ENCODE measurements at regions not wholly inside any gene's neighbourhood (a gene's known extent, or its start where the extent isn't known, plus 50 kb on each side); places are given as distances from the start of the nearest gene placed in this dataset.

GRCh38 chr20:61065853-61066252, 186.2 kb upstream of the CDH4 start:
- TF ChIP-seq CTCF (IDR thresholded peaks at IDR 0.05) = no peak
- TF ChIP-seq POLR2A (IDR thresholded peaks at IDR 0.05) = no peak
- TF ChIP-seq EP300 (IDR thresholded peaks at IDR 0.05) = no peak
